ENCODE measurements at regions not wholly inside any gene's neighbourhood (a gene's known extent, or its start where the extent isn't known, plus 50 kb on each side); places are given as distances from the start of the nearest gene placed in this dataset.

DNA sequence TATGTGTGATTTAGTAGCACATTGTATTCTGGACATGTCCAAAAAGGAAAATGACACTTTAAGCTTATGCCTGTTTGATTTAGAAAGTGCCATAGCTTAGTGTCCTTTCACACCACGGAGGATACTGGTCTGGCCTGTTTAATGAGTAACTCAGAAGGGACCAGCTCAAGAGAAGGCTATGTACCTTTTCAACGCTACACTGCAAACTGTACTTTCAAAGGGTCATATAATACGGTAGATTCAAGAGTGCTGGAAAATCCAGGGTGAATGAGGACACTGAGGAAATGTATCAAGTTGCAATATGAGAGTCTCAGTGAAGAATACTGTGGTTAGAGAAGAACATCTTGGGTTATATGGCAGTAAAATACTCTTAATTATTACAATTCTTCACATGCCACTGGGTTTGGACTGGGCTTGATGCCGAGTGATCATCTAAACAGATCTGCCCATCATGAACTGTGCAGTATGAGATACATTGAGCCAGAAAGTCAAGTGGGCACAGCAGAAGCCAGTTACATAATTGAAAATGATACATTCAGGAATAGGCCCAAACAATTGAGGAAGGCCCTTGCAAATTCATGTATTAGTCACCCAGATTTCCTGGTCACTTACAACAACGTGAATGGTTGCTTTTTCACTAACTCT is 1211.5 kb upstream of the CDH9 start:
- Mint-ChIP-seq H3K4me1 (ENCODE audit: low read depth) (no peaks in the 10 kb centered on the region), H3K27me3 (ENCODE audit: insufficient read depth) (no peaks in the 10 kb centered on the region), H3K36me3 (ENCODE audit: low read depth) (no peaks in the 10 kb centered on the region), H3K27ac (no peak overlapping the region), H3K4me3 (no peak overlapping the region), H3K9me3 (peaks cover 35% of the 10 kb centered on the region)
- TF ChIP-seq, protein P1, sequence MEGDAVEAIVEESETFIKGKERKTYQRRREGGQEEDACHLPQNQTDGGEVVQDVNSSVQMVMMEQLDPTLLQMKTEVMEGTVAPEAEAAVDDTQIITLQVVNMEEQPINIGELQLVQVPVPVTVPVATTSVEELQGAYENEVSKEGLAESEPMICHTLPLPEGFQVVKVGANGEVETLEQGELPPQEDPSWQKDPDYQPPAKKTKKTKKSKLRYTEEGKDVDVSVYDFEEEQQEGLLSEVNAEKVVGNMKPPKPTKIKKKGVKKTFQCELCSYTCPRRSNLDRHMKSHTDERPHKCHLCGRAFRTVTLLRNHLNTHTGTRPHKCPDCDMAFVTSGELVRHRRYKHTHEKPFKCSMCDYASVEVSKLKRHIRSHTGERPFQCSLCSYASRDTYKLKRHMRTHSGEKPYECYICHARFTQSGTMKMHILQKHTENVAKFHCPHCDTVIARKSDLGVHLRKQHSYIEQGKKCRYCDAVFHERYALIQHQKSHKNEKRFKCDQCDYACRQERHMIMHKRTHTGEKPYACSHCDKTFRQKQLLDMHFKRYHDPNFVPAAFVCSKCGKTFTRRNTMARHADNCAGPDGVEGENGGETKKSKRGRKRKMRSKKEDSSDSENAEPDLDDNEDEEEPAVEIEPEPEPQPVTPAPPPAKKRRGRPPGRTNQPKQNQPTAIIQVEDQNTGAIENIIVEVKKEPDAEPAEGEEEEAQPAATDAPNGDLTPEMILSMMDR (IDR thresholded peaks at IDR 0.05): no peak
- DNase-seq: no peak

DNA sequence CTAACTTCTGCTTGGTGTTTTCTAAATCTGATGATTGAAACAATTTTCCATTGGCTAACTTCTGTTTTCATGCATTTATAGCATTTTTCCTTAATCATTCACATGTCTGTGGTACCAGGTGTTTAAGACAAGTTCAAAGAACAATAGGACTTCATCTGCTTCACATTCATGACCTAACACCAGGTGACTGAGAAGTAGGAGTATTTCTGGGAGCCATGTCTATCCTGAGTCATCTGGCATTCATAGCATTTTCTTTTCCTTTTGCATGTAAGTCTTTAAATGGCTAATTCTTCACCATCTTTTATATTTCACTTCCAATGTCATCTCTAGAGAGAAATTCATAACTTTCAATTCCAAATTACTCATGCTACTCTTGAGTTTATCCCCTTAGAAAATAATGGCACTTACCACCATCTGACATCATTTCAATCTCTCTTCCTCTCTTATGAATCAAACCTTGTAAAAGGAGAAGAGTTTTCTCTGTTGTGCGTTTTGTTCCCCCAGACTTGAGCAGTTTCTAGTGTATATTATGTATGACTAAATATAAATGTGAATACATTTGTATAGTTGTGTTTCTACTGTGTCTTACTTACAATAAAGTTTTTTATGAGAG is 1196.1 kb upstream of the CDH9 start:
- H3K27me3 Mint-ChIP-seq (ENCODE audit: insufficient read depth): no peaks in the 10 kb centered on the region
- no peaks in the 10 kb centered on the region for H3K36me3 Mint-ChIP-seq (ENCODE audit: low read depth)
- peaks cover 8% of the 10 kb centered on the region; the same call in 1 of the 2 replicates for H3K9me3 Mint-ChIP-seq
- H3K27ac Mint-ChIP-seq: no peak overlapping the region
- H3K4me3 Mint-ChIP-seq: no peak overlapping the region
- TF ChIP-seq, protein P1 (IDR thresholded peaks at IDR 0.05): no peak
- no peak for DNase-seq
- no peaks in the 10 kb centered on the region for H3K4me1 Mint-ChIP-seq (ENCODE audit: low read depth)

DNA sequence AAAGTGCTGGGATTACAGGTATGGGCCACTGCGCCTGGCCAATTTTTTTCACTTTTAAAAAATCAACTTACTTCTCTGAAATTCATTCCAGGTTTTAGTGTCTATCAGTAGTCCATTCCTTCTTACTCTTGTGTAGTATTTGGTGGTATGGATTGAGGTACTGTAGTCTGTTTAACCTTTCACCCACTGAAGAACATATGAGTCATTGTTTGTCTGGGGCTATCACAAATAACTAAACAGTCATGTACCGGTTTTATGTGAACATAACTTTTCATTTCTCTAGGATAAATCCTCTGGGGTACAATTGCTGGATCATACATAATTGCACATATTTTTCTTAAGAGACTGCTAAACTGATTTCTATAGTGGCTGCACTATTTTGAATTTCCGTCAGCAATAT is 1188.0 kb upstream of the CDH9 start:
- DNase-seq: no peak
- TF ChIP-seq, protein P1 (IDR thresholded peaks at IDR 0.05): no peak
- H3K27ac Mint-ChIP-seq: no peak overlapping the region
- H3K27me3 Mint-ChIP-seq (ENCODE audit: insufficient read depth): no peaks in the 10 kb centered on the region
- no peaks in the 10 kb centered on the region for H3K36me3 Mint-ChIP-seq (ENCODE audit: low read depth)
- no peak overlapping the region for H3K4me3 Mint-ChIP-seq
- peaks cover 14% of the 10 kb centered on the region; the same call in 1 of the 2 replicates for H3K9me3 Mint-ChIP-seq
- H3K4me1 Mint-ChIP-seq (ENCODE audit: low read depth): no peaks in the 10 kb centered on the region

DNA sequence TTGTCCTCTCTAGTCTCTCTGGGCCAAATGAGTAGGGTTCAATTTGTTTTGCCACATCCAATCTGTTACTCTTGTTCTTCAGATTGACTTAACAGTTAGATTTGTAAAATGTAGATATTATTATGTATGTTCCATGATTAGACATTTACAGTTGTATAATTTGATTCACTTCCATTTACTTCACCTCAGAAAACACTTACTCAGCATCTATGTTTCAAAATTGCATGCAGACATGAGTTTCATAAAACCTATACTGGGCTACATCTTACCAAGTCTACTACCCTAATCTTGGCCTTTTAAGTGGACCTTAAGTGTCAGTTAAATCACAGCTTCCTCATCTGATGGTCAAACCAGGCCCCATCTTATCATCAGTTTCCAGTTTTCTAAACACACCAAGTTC is 1181.2 kb upstream of the CDH9 start:
- TF ChIP-seq, protein P1 (IDR thresholded peaks at IDR 0.05): no peak
- DNase-seq: no peak
- Mint-ChIP-seq H3K4me3 (no peak overlapping the region), H3K9me3 (no peaks in the 10 kb centered on the region; the same call in 1 of the 2 replicates), H3K36me3 (ENCODE audit: low read depth) (no peaks in the 10 kb centered on the region), H3K27ac (no peak overlapping the region), H3K4me1 (ENCODE audit: low read depth) (no peaks in the 10 kb centered on the region), H3K27me3 (ENCODE audit: insufficient read depth) (no peaks in the 10 kb centered on the region)

DNA sequence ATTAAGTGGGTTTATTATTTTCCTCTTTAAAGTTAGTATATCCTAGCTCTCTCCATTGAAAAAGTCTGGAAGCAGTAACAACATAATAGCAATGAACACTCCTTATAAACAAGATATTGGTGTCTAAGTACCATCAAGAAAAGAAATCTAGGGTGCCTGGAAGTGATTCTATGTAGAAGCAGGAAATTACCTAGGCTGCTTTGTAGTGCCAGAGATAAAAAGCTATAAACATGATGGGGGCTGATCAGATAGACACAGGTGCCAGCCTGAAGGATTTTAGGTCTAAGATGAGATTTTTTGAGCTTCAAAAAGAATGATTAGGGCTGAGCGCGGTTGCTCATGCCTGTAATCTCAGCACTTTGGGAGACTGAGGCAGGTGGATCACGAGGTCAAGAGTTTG is 1179.3 kb upstream of the CDH9 start:
- H3K4me3 Mint-ChIP-seq: no peak overlapping the region
- H3K4me1 Mint-ChIP-seq (ENCODE audit: low read depth): no peaks in the 10 kb centered on the region
- no peaks in the 10 kb centered on the region for H3K27me3 Mint-ChIP-seq (ENCODE audit: insufficient read depth)
- H3K36me3 Mint-ChIP-seq (ENCODE audit: low read depth): no peaks in the 10 kb centered on the region
- TF ChIP-seq, protein P1 (IDR thresholded peaks at IDR 0.05): no peak
- DNase-seq: no peak
- H3K27ac Mint-ChIP-seq: no peak overlapping the region
- H3K9me3 Mint-ChIP-seq: no peaks in the 10 kb centered on the region; the same call in 1 of the 2 replicates
